MM.1S (cell line): ENCODE measurements at regions not wholly inside any gene's neighbourhood (a gene's known extent, or its start where the extent isn't known, plus 50 kb on each side); places are given as distances from the start of the nearest gene placed in this dataset.

ENCODE experiments used
- CTCF ChIP-seq: fragments of 300-600 bp; sonication (generic); IDR thresholded peaks from 2 replicates; pipeline ENCODE4 v1.5.1; 2016; ENCODE audit warnings: antibody characterized with exemption, low read length, mixed read lengths
- EZH2 ChIP-seq: fragments of 300-600 bp; sonication (generic); optimal IDR thresholded peaks from 2 replicates; pipeline ENCODE3; 2017; ENCODE audit warnings: low read depth, mild to moderate bottlenecking, antibody characterized with exemption, low read length, mixed read lengths

GRCh38 chr16:47881574-47881973 is 274.2 kb downstream of the ABCC12 start:
- TF ChIP-seq CTCF (no peak), EZH2 (no peak)
